LNCaP clone FGC (cell line): ENCODE measurements at regions not wholly inside any gene's neighbourhood (a gene's known extent, or its start where the extent isn't known, plus 50 kb on each side); places are given as distances from the start of the nearest gene placed in this dataset.

Experiments used
- DNase-seq: peaks from one replicate; pipeline ENCODE4 v3.0.0-alpha.2; 2011; ENCODE audit warnings: low read depth
- H3K4me3 ChIP-seq: 2 replicates; pipeline ENCODE4 v1.5.1; 2011; ENCODE audit warnings: mild to moderate bottlenecking, low read depth, low read length, control low read depth
- CTCF ChIP-seq: IDR thresholded peaks from 2 replicates; pipeline ENCODE4 v1.5.1; 2012; ENCODE audit warnings: mild to moderate bottlenecking; ENCODE audit not compliant: control insufficient read depth, insufficient read depth; ENCODE audit errors: extremely low read depth

- no peak for TF ChIP-seq CTCF
- no peak for DNase-seq
Measured at GRCh38 chr12:127820846-127821245, 446.1 kb upstream of the TMEM132C start.

GRCh38 chr12:127822809-127823411 lies 444.1 kb upstream of the TMEM132C start:
- no peak overlapping the region for H3K4me3 ChIP-seq
- no peak for DNase-seq

More at GRCh38 chr12:127820846-127821245, 446.1 kb upstream of the TMEM132C start:
- H3K4me3 ChIP-seq, result no peak overlapping the region

GRCh38 chr12:127823801-127824200 lies 443.2 kb upstream of the TMEM132C start:
- H3K4me3 ChIP-seq, result no peak overlapping the region
- TF ChIP-seq CTCF, result no peak
- DNase-seq, result no peak

More at GRCh38 chr12:127822809-127823411, 444.1 kb upstream of the TMEM132C start:
- TF ChIP-seq CTCF, result no peak

- H3K4me3 ChIP-seq, result no peak overlapping the region
- no peak for TF ChIP-seq CTCF
- DNase-seq, result no peak
Measured at GRCh38 chr12:127829281-127830064, 437.5 kb upstream of the TMEM132C start.

GRCh38 chr12:127830065-127830460 lies 436.9 kb upstream of the TMEM132C start:
- no peak for TF ChIP-seq CTCF
- DNase-seq, result no peak
- no peak overlapping the region for H3K4me3 ChIP-seq

- DNase-seq, result no peak
- no peak overlapping the region for H3K4me3 ChIP-seq
- TF ChIP-seq CTCF, result no peak
Measured at GRCh38 chr12:127830730-127831129, 436.2 kb upstream of the TMEM132C start.
